DND-41 (cell line): ENCODE measurements at regions not wholly inside any gene's neighbourhood (a gene's known extent, or its start where the extent isn't known, plus 50 kb on each side); places are given as distances from the start of the nearest gene placed in this dataset.

Experiments
- ATAC-seq: fragments of 200-7000 bp; cut with Tn5 transposase; 3 replicates; pipeline ENCODE4 v1.9.1; 2021; ENCODE audit warnings: low read depth; ENCODE audit not compliant: insufficient read depth
- DNase-seq: peaks from one replicate; pipeline ENCODE4 v3.0.0-alpha.2; 2020
- H2AFZ ChIP-seq: 2 replicates; pipeline ENCODE4 v1.6.0; 2012; ENCODE audit warnings: low read depth, low read length
- H3K27ac ChIP-seq: 2 replicates; pipeline ENCODE4 v1.5.1; 2012; ENCODE audit warnings: low read length, inconsistent platforms
- H3K27me3 ChIP-seq: fragments of 200-600 bp; sonication (generic); 2 replicates; pipeline ENCODE4 v1.6.0; 2012; ENCODE audit warnings: low read length, mild to moderate bottlenecking, inconsistent platforms; ENCODE audit not compliant: insufficient read depth, poor library complexity
- H3K36me3 ChIP-seq: 2 replicates; pipeline ENCODE4 v1.5.1; 2012; ENCODE audit warnings: low read length, inconsistent platforms; ENCODE audit not compliant: insufficient read depth
- H3K4me1 ChIP-seq: 2 replicates; pipeline ENCODE4 v1.5.1; 2012; ENCODE audit warnings: mild to moderate bottlenecking, low read length; ENCODE audit not compliant: insufficient read depth
- H3K4me2 ChIP-seq: 2 replicates; pipeline ENCODE4 v1.6.0; 2012; ENCODE audit warnings: mild to moderate bottlenecking, moderate library complexity, low read length, inconsistent platforms; ENCODE audit not compliant: insufficient read depth
- H3K4me3 ChIP-seq, 2 experiments: fragments of 200-600 bp in 1 of 2; shearing (Covaris generic) in 1 of 2; 2 replicates each; pipeline ENCODE4 v1.5.1; 2012 to 2016; ENCODE audit warnings: inconsistent platforms in 2 of 2, low read length in 2 of 2, mild to moderate bottlenecking in 2 of 2, low read depth in 1 of 2, moderate library complexity in 1 of 2
- H3K79me2 ChIP-seq: 2 replicates; pipeline ENCODE4 v1.6.0; 2012; ENCODE audit warnings: low read length, inconsistent platforms; ENCODE audit not compliant: insufficient read depth
- H3K9ac ChIP-seq: 2 replicates; pipeline ENCODE4 v1.6.0; 2012; ENCODE audit warnings: low read depth, mild to moderate bottlenecking, inconsistent platforms, low read length, moderate library complexity
- H3K9me3 ChIP-seq: 2 replicates; pipeline ENCODE4 v1.5.1; 2012; ENCODE audit warnings: low read length, moderate library complexity, mild to moderate bottlenecking, inconsistent platforms; ENCODE audit not compliant: insufficient read depth, severe bottlenecking
- H4K20me1 ChIP-seq: 2 replicates; pipeline ENCODE4 v1.6.0; 2012; ENCODE audit warnings: low read length; ENCODE audit not compliant: insufficient read depth
- CTCF ChIP-seq: IDR thresholded peaks from 2 replicates; pipeline ENCODE4 v1.5.1; 2012; ENCODE audit warnings: borderline replicate concordance, low read length, moderate library complexity, mild to moderate bottlenecking; ENCODE audit not compliant: poor library complexity, severe bottlenecking; ENCODE audit errors: extremely low read depth
- EZH2 ChIP-seq: IDR thresholded peaks from 3 replicates; pipeline ENCODE4 v1.6.1; 2012; ENCODE audit warnings: borderline replicate concordance, low read depth, mild to moderate bottlenecking, moderate library complexity, low read length, inconsistent platforms; ENCODE audit not compliant: severe bottlenecking

GRCh38 chr12:47591795-47592194 is 114.0 kb downstream of the RPAP3 start:
- DNase-seq: no peak
- H3K27ac ChIP-seq: no peak overlapping the region
- no peaks in the 10 kb centered on the region for H3K36me3 ChIP-seq
- H3K4me1 ChIP-seq: no peaks in the 10 kb centered on the region
- H3K9ac ChIP-seq: no peak overlapping the region
- ATAC-seq: no peak
- H4K20me1 ChIP-seq: no peaks in the 10 kb centered on the region
- no peaks in the 10 kb centered on the region for H3K9me3 ChIP-seq
- no peaks in the 10 kb centered on the region for H3K27me3 ChIP-seq
- TF ChIP-seq EZH2 (no peak), CTCF (no peak)
- H2AFZ ChIP-seq: no peak overlapping the region
- H3K79me2 ChIP-seq: no peaks in the 10 kb centered on the region
- no peak overlapping the region for H3K4me3 ChIP-seq
- no peak overlapping the region for H3K4me2 ChIP-seq

- no peak for DNase-seq
- no peak overlapping the region for H3K4me2 ChIP-seq
Measured at GRCh38 chr12:47591361-47591791, 114.5 kb downstream of the RPAP3 start.

GRCh38 chr12:47590771-47591360 is 115.0 kb downstream of the RPAP3 start:
- Histone ChIP-seq H3K79me2 (no peaks in the 10 kb centered on the region), H3K4me3 (no peak overlapping the region), H2AFZ (no peak overlapping the region), H3K27me3 (no peaks in the 10 kb centered on the region), H3K27ac (no peak overlapping the region), H3K9ac (no peak overlapping the region), H3K9me3 (no peaks in the 10 kb centered on the region), H3K36me3 (no peaks in the 10 kb centered on the region), H4K20me1 (no peaks in the 10 kb centered on the region), H3K4me2 (no peak overlapping the region), H3K4me1 (no peaks in the 10 kb centered on the region)
- TF ChIP-seq EZH2 (no peak), CTCF (no peak)
- ATAC-seq: no peak
- no peak for DNase-seq

More at GRCh38 chr12:47591361-47591791, 114.5 kb downstream of the RPAP3 start:
- no peak overlapping the region for H3K9ac ChIP-seq
- H3K27ac ChIP-seq: no peak overlapping the region
- H3K79me2 ChIP-seq: no peaks in the 10 kb centered on the region
- no peak for ATAC-seq
- no peak overlapping the region for H2AFZ ChIP-seq
- no peaks in the 10 kb centered on the region for H3K36me3 ChIP-seq
- TF ChIP-seq CTCF (no peak), EZH2 (no peak)
- H3K4me3 ChIP-seq: no peak overlapping the region
- H3K9me3 ChIP-seq: no peaks in the 10 kb centered on the region
- H4K20me1 ChIP-seq: no peaks in the 10 kb centered on the region
- H3K27me3 ChIP-seq: no peaks in the 10 kb centered on the region
- no peaks in the 10 kb centered on the region for H3K4me1 ChIP-seq
